ENCODE measurements at regions not wholly inside any gene's neighbourhood (a gene's known extent, or its start where the extent isn't known, plus 50 kb on each side); places are given as distances from the start of the nearest gene placed in this dataset.

DNA sequence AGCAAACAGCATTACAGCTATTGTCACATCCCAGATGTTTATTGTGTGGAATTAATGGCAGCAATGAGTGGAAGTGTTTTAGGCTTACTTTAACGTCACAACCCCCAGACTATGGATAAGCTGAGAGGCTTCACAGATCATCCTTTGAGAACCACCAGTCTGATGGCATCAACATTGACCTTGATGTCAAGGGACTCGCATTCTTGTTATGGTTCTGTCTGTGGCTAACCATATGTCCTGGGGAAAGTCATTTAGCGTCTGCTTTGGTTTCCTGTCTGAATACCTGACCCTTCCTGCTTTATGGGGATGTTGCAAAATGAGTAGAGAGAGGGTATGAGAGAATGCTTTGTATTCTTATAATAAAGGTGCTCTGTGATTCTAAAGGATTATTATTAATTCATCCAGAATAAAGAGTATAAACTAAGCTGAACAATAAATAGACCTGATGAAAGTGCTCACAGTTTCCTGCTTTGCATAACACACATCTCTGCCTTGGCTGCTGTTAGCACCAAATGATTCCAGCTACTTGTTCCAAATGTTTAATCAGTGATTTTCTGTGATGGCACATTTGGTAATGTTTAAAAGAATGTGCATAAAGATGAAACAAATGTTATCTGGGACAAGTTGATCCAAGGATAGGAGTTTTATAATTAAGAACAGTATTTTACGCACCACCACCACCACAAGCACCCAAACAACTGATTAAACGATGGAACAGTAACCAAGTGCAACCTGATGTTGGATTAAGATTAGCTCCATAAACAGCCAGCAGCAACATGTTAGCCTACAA is 116.9 kb upstream of the LRIG3 start:
- no peaks in the 10 kb centered on the region for H3K36me3 Mint-ChIP-seq
- DNase-seq (ENCODE audit: extremely low spot score, unreplicated experiment), result no peak
- no peaks in the 10 kb centered on the region for H3K27me3 Mint-ChIP-seq
- no peak overlapping the region for H3K27ac Mint-ChIP-seq
- TF ChIP-seq, protein P1, sequence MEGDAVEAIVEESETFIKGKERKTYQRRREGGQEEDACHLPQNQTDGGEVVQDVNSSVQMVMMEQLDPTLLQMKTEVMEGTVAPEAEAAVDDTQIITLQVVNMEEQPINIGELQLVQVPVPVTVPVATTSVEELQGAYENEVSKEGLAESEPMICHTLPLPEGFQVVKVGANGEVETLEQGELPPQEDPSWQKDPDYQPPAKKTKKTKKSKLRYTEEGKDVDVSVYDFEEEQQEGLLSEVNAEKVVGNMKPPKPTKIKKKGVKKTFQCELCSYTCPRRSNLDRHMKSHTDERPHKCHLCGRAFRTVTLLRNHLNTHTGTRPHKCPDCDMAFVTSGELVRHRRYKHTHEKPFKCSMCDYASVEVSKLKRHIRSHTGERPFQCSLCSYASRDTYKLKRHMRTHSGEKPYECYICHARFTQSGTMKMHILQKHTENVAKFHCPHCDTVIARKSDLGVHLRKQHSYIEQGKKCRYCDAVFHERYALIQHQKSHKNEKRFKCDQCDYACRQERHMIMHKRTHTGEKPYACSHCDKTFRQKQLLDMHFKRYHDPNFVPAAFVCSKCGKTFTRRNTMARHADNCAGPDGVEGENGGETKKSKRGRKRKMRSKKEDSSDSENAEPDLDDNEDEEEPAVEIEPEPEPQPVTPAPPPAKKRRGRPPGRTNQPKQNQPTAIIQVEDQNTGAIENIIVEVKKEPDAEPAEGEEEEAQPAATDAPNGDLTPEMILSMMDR (conservative IDR thresholded peaks at IDR 0.05), result no peak
- H3K4me3 Mint-ChIP-seq, result no peak overlapping the region
- H3K9me3 Mint-ChIP-seq, result no peaks in the 10 kb centered on the region
- peaks cover 29% of the 10 kb centered on the region for H3K4me1 Mint-ChIP-seq (ENCODE audit: unreplicated experiment)

DNA sequence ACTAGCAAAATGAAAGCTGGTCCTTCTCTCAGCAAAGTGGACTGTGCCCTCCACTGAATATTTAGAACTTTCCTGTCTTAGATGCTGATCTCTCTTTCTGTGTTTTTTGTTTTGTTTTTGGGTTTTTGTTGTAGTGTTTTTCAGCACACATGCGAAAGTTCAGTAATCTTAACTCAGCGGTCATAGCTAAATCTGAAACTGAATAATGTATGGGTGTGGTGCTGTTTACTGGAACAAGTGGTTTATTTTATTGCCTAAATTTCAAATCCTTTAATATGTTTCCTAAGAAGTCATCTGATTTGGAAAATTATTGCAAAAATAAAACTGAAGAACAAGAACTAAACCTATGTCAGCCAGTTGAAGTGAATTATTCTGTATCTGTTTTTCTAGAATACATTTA is 116.0 kb upstream of the LRIG3 start:
- no peak for DNase-seq (ENCODE audit: extremely low spot score, unreplicated experiment)
- Mint-ChIP-seq H3K9me3 (no peaks in the 10 kb centered on the region), H3K36me3 (no peaks in the 10 kb centered on the region), H3K4me1 (ENCODE audit: unreplicated experiment) (peaks cover 22% of the 10 kb centered on the region), H3K27me3 (no peaks in the 10 kb centered on the region), H3K27ac (no peak overlapping the region), H3K4me3 (no peak overlapping the region)
- TF ChIP-seq, protein P1 (conservative IDR thresholded peaks at IDR 0.05), result no peak

DNA sequence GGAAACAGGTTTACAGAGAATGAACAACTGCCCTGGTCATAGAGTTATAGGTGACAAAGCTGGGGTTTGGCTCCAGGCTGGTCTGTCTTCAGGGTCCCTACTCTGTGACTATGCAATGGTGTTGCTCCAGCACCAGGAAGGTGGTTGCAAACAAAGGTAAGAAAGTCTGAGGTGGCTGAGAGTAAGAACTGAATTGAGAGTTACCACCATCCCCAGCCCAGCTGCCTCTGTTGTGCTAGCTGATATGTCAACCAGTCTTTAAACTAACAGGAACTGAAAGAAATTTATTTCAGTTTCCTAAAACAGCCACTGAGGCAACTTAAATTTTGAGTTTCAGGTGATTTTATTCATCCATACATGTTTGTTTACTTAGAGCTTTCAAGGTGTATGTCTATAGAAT is 111.0 kb upstream of the LRIG3 start:
- no peaks in the 10 kb centered on the region for H3K9me3 Mint-ChIP-seq
- H3K36me3 Mint-ChIP-seq, result no peaks in the 10 kb centered on the region
- no peaks in the 10 kb centered on the region for H3K27me3 Mint-ChIP-seq
- DNase-seq (ENCODE audit: extremely low spot score, unreplicated experiment), result no peak
- peaks cover 7% of the 10 kb centered on the region for H3K4me1 Mint-ChIP-seq (ENCODE audit: unreplicated experiment)
- TF ChIP-seq, protein P1 (conservative IDR thresholded peaks at IDR 0.05), result no peak
- H3K4me3 Mint-ChIP-seq, result no peak overlapping the region
- H3K27ac Mint-ChIP-seq, result no peak overlapping the region

DNA sequence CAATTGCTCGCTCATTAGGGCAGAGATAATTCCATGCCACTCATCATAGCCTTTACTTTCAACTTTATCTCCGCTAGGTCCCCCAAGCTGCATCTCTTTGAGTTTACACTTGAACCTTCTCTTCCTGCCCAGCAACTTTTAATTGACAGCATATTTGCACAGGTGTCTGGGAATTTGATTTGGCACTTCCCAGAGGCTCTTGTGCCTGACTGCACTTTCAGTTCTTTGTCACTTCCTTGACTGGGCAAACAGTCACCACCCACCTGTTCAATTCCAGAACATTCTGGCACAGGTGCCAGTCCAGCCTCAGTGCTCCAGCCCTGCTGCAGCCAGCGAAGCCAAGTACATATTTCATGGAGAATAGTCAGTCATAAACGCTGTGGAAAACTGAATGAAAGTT is 110.1 kb upstream of the LRIG3 start:
- TF ChIP-seq, protein P1 (conservative IDR thresholded peaks at IDR 0.05), result no peak

DNA sequence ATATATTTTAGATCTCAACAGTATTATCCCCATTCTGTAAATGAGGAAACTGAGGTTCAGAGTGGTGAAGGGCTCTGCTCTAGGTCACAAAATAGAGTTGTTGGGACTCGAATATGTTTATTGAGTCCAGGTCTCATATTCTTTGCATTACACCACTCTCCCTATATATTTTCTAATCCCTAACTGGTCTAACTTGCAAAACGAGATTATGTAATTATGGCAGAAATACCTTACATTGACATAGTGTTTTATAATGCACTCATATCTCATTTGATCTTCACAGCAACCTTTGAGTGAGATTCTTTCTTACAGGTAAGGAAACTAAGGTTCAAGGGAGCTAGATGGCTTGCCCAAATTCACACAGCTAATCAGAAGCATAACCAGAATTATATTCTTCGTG is 106.9 kb upstream of the LRIG3 start:
- TF ChIP-seq, protein P1 (conservative IDR thresholded peaks at IDR 0.05), result no peak
- Mint-ChIP-seq H3K9me3 (no peaks in the 10 kb centered on the region), H3K36me3 (no peaks in the 10 kb centered on the region), H3K4me1 (ENCODE audit: unreplicated experiment) (peaks cover 10% of the 10 kb centered on the region), H3K27me3 (no peaks in the 10 kb centered on the region), H3K4me3 (peak overlapping the region; percentile 16), H3K27ac (no peak overlapping the region)
- no peak for DNase-seq (ENCODE audit: extremely low spot score, unreplicated experiment)

More for the DNA sequence above, 110.1 kb upstream of the LRIG3 start:
- no peaks in the 10 kb centered on the region for H3K27me3 Mint-ChIP-seq
- DNase-seq (ENCODE audit: extremely low spot score, unreplicated experiment), result no peak
- peaks cover under 1% of the 10 kb centered on the region for H3K4me1 Mint-ChIP-seq (ENCODE audit: unreplicated experiment)
- no peaks in the 10 kb centered on the region for H3K9me3 Mint-ChIP-seq
- H3K4me3 Mint-ChIP-seq, result no peak overlapping the region
- no peak overlapping the region for H3K27ac Mint-ChIP-seq
- H3K36me3 Mint-ChIP-seq, result no peaks in the 10 kb centered on the region
